ENCODE measurements at regions not wholly inside any gene's neighbourhood (a gene's known extent, or its start where the extent isn't known, plus 50 kb on each side); places are given as distances from the start of the nearest gene placed in this dataset.

DNA sequence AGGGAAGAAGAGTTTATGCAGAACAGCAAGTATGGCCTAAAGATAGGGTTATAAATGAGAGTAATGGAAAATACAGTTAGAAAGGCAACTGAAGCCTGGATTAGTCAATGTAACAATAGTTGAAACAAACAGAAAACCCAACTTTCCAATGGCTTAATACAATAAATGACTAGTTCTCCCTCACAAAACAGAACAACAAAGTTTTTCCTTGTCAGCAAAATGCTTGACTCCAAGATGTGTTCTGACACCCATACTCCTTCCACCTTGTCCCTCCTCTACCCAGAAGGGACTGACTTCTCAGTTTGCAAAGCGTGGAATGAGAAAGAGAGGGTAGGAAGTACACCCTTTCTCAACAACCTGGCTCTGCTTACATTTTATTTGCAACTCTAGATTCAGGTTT is 191.4 kb upstream of the OSR1 start:
- Histone ChIP-seq H3K27ac (ENCODE audit: low read length) (no peak overlapping the region), H3K4me1 (ENCODE audit: control insufficient read depth, insufficient read depth, low read length) (no peaks in the 10 kb centered on the region), H3K36me3 (ENCODE audit: control insufficient read depth, insufficient read depth, low read length) (no peaks in the 10 kb centered on the region), H3K27me3 (ENCODE audit: control insufficient read depth, insufficient read depth, low read length) (no peaks in the 10 kb centered on the region; the same call in 1 of the 2 replicates), H3K4me3 (ENCODE audit: low read depth in 2 of 2, low read length in 2 of 2) (no peak overlapping the region), H3K9me3 (ENCODE audit: control insufficient read depth, insufficient read depth, low read depth, low read length) (no peaks in the 10 kb centered on the region)
- in situ Hi-C loops (cut with HindIII; ENCODE audit: low pct_unique_long_range_greater_than_20kb, low sequenced_read_pairs) = no loop called here
- DNase-seq (ENCODE audit: low read depth, low spot score) (no peak), ATAC-seq (no peak)
- TF ChIP-seq POLR2AphosphoS5 (IDR thresholded peaks at IDR 0.05; ENCODE audit: low read depth, low read length) = no peak
- TF ChIP-seq, protein P1, sequence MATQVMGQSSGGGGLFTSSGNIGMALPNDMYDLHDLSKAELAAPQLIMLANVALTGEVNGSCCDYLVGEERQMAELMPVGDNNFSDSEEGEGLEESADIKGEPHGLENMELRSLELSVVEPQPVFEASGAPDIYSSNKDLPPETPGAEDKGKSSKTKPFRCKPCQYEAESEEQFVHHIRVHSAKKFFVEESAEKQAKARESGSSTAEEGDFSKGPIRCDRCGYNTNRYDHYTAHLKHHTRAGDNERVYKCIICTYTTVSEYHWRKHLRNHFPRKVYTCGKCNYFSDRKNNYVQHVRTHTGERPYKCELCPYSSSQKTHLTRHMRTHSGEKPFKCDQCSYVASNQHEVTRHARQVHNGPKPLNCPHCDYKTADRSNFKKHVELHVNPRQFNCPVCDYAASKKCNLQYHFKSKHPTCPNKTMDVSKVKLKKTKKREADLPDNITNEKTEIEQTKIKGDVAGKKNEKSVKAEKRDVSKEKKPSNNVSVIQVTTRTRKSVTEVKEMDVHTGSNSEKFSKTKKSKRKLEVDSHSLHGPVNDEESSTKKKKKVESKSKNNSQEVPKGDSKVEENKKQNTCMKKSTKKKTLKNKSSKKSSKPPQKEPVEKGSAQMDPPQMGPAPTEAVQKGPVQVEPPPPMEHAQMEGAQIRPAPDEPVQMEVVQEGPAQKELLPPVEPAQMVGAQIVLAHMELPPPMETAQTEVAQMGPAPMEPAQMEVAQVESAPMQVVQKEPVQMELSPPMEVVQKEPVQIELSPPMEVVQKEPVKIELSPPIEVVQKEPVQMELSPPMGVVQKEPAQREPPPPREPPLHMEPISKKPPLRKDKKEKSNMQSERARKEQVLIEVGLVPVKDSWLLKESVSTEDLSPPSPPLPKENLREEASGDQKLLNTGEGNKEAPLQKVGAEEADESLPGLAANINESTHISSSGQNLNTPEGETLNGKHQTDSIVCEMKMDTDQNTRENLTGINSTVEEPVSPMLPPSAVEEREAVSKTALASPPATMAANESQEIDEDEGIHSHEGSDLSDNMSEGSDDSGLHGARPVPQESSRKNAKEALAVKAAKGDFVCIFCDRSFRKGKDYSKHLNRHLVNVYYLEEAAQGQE (IDR thresholded peaks at IDR 0.05; ENCODE audit: insufficient read depth in 1 of 2, low read depth in 2 of 2, low read length in 1 of 2) = no peak
- TF ChIP-seq, protein P2, sequence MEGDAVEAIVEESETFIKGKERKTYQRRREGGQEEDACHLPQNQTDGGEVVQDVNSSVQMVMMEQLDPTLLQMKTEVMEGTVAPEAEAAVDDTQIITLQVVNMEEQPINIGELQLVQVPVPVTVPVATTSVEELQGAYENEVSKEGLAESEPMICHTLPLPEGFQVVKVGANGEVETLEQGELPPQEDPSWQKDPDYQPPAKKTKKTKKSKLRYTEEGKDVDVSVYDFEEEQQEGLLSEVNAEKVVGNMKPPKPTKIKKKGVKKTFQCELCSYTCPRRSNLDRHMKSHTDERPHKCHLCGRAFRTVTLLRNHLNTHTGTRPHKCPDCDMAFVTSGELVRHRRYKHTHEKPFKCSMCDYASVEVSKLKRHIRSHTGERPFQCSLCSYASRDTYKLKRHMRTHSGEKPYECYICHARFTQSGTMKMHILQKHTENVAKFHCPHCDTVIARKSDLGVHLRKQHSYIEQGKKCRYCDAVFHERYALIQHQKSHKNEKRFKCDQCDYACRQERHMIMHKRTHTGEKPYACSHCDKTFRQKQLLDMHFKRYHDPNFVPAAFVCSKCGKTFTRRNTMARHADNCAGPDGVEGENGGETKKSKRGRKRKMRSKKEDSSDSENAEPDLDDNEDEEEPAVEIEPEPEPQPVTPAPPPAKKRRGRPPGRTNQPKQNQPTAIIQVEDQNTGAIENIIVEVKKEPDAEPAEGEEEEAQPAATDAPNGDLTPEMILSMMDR (IDR thresholded peaks at IDR 0.05) = no peak
- TF ChIP-seq SIN3A (IDR thresholded peaks at IDR 0.05; ENCODE audit: borderline replicate concordance, insufficient read depth, low read depth, low read length) = no peak
- no peak for TF ChIP-seq TCF7L2 (IDR thresholded peaks at IDR 0.05; ENCODE audit: low read depth, low read length)
- BruUV-seq (replicated peaks) = no TSS peak
- ChIA-PET CTCF (no interaction called here), POLR2A (no interaction called here)
- intact Hi-C loops (cut with micrococcal nuclease; ENCODE audit: unreplicated experiment) = no loop called here

DNA sequence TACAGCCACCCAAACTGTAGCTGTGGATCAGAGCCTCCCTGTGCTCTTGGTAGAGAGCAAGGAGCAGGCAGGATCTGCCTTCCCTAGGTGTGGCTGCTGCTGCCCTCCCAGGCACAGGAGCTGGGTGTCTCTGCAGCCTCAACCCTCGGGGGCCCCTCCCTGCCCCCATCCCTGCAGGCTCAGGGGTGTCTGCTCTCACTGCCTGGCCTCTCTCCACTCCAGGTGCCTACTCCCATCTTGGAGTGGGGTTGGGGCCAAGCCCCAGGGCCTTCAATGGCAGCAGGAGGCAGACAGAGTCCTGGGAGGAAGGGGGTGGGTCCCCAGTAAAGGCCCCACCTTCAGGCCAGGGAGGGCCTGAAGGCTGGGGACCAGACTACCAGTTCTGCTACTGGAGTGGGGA is 189.7 kb upstream of the OSR1 start:
- ChIA-PET CTCF (no interaction called here), POLR2A (no interaction called here)
- Histone ChIP-seq H3K27ac (ENCODE audit: low read length) (no peak overlapping the region), H3K27me3 (ENCODE audit: control insufficient read depth, insufficient read depth, low read length) (no peaks in the 10 kb centered on the region), H3K9me3 (ENCODE audit: control insufficient read depth, insufficient read depth, low read depth, low read length) (no peaks in the 10 kb centered on the region), H3K4me3 (ENCODE audit: low read depth in 2 of 2, low read length in 2 of 2) (no peak overlapping the region), H3K4me1 (ENCODE audit: control insufficient read depth, insufficient read depth, low read length) (no peaks in the 10 kb centered on the region), H3K36me3 (ENCODE audit: control insufficient read depth, insufficient read depth, low read length) (no peaks in the 10 kb centered on the region)
- TF ChIP-seq TCF7L2 (IDR thresholded peaks at IDR 0.05; ENCODE audit: low read depth, low read length) = no peak
- no peak for TF ChIP-seq SIN3A (IDR thresholded peaks at IDR 0.05; ENCODE audit: borderline replicate concordance, insufficient read depth, low read depth, low read length)
- no peak for TF ChIP-seq POLR2AphosphoS5 (IDR thresholded peaks at IDR 0.05; ENCODE audit: low read depth, low read length)
- TF ChIP-seq, protein P1 (IDR thresholded peaks at IDR 0.05; ENCODE audit: insufficient read depth in 1 of 2, low read depth in 2 of 2, low read length in 1 of 2) = no peak
- TF ChIP-seq, protein P2 (IDR thresholded peaks at IDR 0.05) = no peak
- DNase-seq (ENCODE audit: low read depth, low spot score) (no peak), ATAC-seq (no peak)
- in situ Hi-C loops (cut with HindIII; ENCODE audit: low pct_unique_long_range_greater_than_20kb, low sequenced_read_pairs) = no loop called here
- BruUV-seq (replicated peaks) = no TSS peak
- intact Hi-C loops (cut with micrococcal nuclease; ENCODE audit: unreplicated experiment) = no loop called here
